Breast epithelium (tissue), 4 donors: ENCODE measurements at regions not wholly inside any gene's neighbourhood (a gene's known extent, or its start where the extent isn't known, plus 50 kb on each side); places are given as distances from the start of the nearest gene placed in this dataset.
"Not testable (repeated sequence)": the region's sequence is repeated elsewhere in the genome, so short reads cannot be mapped to it uniquely, and the experiment has no call there.

ENCODE experiments used
- DNase-seq, 2 donors: peaks; one replicate each; pipeline ENCODE4 v3.0.0-alpha.2; 2019; ENCODE audit warnings: low spot score in 2 of 2
- H3K27ac ChIP-seq, 2 donors: fragments of 200-600 bp; sonication (generic) in 1 of 2; one replicate each; pipeline ENCODE4 v1.5.1; 2016 to 2019; ENCODE audit warnings: mild to moderate bottlenecking in 1 of 2
- H3K27me3 ChIP-seq, 2 donors: fragments of 200-600 bp; sonication (generic) in 1 of 2; one replicate each; pipeline versions ENCODE4 v1.5.1 to v1.6.0; 2017 to 2019; ENCODE audit warnings: control low read depth in 1 of 2, mild to moderate bottlenecking in 1 of 2
- H3K36me3 ChIP-seq: fragments of 200-600 bp; one replicate; pipeline ENCODE4 v1.5.1; 2019
- H3K4me1 ChIP-seq, 2 donors: fragments of 200-600 bp; sonication (generic); one replicate each; pipeline ENCODE4 v1.5.1; 2016 to 2019; ENCODE audit warnings: control low read depth in 1 of 2
- H3K4me3 ChIP-seq, 3 donors: fragments of 200-600 bp; sonication (generic); 1 replicate in 2 of 3; 2 replicates in 1 of 3; pipeline ENCODE4 v1.5.1; 2016 to 2019; ENCODE audit warnings: mild to moderate bottlenecking in 3 of 3, moderate library complexity in 2 of 3
- H3K9me3 ChIP-seq, 2 donors: fragments of 200-600 bp; sonication (generic) in 1 of 2; one replicate each; pipeline ENCODE4 v1.5.1; 2016 to 2019; ENCODE audit warnings: control low read depth in 1 of 2
- CTCF ChIP-seq, 3 donors: fragments of 450-650 bp; IDR thresholded peaks; one replicate each; pipeline ENCODE4 v1.5.1; 2016 to 2017; ENCODE audit warnings: antibody characterized with exemption in 3 of 3, mild to moderate bottlenecking in 3 of 3, moderate library complexity in 3 of 3
- POLR2A ChIP-seq: fragments of 450-650 bp; IDR thresholded peaks from one replicate; pipeline ENCODE4 v1.6.1; 2016; ENCODE audit warnings: antibody characterized with exemption, mild to moderate bottlenecking, moderate library complexity
- POLR2AphosphoS5 ChIP-seq, 3 donors: sonication (generic); formaldehyde crosslinking; IDR thresholded peaks; one replicate each; pipeline ENCODE4 v1.6.1; 2017; ENCODE audit warnings: antibody characterized with exemption in 3 of 3
- intact Hi-C: fragments of 100-400 bp; cut with DNase I; formaldehyde crosslinking; loops from one replicate; pipeline ENCODE4 v1.15.1; 2023; ENCODE audit warnings: low total_unique reads

DNA sequence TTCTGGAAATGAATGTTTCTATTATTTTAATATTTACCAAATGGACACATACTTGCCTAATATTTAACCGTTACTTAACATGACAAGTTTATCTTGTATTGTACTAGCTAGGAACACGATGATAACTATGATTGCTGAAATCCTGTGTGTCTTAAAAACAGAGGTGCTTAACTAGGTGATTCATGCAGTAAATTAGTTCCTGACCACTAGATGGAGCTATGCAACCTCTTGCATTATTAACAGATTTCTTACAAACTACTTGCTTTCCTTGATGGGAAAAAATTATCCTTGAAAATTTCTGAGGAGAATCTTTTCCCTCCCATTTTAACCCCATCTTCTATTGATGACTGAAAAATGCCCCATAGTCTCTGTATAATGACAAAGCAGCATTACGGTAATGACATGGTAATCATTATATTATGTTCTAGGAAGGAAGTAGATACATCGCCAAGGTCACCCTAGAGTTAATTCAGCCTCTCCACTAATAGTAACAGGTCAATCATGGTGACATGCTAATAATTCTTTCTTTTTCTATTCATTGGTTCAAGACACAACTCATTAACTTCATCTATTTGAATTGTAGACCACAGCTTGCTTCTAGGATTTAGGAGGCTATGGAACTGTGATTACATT, 844.2 kb downstream of the RAPGEF2 start:
- intact Hi-C loops, result no loop called here
- DNase-seq, result no peak

GRCh38 chr4:159950707-159951106, 847.8 kb downstream of the RAPGEF2 start:
- Histone ChIP-seq H3K27ac (no peak overlapping the region), H3K9me3 (no peaks in the 10 kb centered on the region), H3K4me1 (no peaks in the 10 kb centered on the region), H3K4me3 (no peak overlapping the region), H3K27me3 (no peaks in the 10 kb centered on the region), H3K36me3 (no peaks in the 10 kb centered on the region)
- intact Hi-C loops, result no loop called here
- DNase-seq, result no peak
- TF ChIP-seq CTCF (IDR thresholded peaks at IDR 0.05), result no peak
- TF ChIP-seq POLR2A, result no peak
- TF ChIP-seq POLR2AphosphoS5 (IDR thresholded peaks at IDR 0.05), result no peak

More for the DNA sequence above, 844.2 kb downstream of the RAPGEF2 start:
- Histone ChIP-seq H3K27me3 (no peaks in the 10 kb centered on the region), H3K9me3 (no peaks in the 10 kb centered on the region), H3K27ac (no peak overlapping the region), H3K4me1 (no peaks in the 10 kb centered on the region), H3K4me3 (no peak overlapping the region), H3K36me3 (no peaks in the 10 kb centered on the region)
- TF ChIP-seq POLR2AphosphoS5 (IDR thresholded peaks at IDR 0.05) (no peak), CTCF (IDR thresholded peaks at IDR 0.05) (peak; percentile 15 to 54 (median 49))

GRCh38 chr4:159966746-159967145, 863.9 kb downstream of the RAPGEF2 start:
- DNase-seq, result no peak
- TF ChIP-seq POLR2AphosphoS5 (IDR thresholded peaks at IDR 0.05) (no peak), CTCF (IDR thresholded peaks at IDR 0.05) (no peak), POLR2A (no peak)
- Histone ChIP-seq H3K27me3 (no peaks in the 10 kb centered on the region), H3K36me3 (no peaks in the 10 kb centered on the region), H3K27ac (no peak overlapping the region), H3K9me3 (no peaks in the 10 kb centered on the region), H3K4me1 (no peaks in the 10 kb centered on the region), H3K4me3 (no peak overlapping the region)
- intact Hi-C loops, result no loop called here

GRCh38 chr4:159976871-159977482, 874.1 kb downstream of the RAPGEF2 start:
- H3K9me3 ChIP-seq, intact Hi-C loops, H3K27ac ChIP-seq, DNase-seq, H3K27me3 ChIP-seq, H3K4me3 ChIP-seq, H3K36me3 ChIP-seq, H3K4me1 ChIP-seq: not testable (repeated sequence)

DNA sequence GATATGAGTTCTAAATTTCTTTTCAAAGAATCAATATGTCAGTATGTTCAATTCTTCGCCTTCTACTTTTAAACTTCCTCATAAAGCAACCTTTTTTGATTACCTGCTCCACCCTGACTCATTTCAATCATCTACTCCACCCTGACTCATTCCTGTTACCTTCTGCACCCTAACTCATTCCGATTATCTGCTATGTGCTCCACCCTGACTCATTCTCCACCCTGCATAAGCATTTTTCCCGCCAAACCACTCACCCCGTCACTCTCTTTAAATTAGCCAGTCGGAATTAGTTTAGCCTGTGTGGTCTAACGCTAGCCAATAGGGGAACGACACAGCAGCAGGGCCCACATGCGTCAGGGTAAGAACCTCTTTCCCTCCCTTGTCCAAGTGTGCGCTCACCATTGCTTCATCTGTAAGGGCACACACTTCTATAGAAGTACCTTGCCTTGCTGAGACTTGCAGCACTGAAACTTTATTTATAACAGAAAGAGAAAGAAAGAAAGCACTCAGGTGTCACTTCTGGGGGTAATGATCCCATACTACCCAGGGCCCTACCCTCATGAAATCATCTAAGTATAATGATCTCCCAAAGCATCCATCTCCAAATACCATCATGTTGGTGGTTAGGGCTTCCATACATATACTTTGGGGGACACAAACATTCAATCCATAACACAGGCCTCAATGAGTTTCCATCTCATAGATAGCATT, 875.2 kb downstream of the RAPGEF2 start:
- intact Hi-C loops, result no loop called here
- TF ChIP-seq POLR2A (no peak), POLR2AphosphoS5 (IDR thresholded peaks at IDR 0.05) (no peak)
- H3K9me3 ChIP-seq, result peaks cover 0 to 2% of the 10 kb centered on the region in 2 donors
- no peak overlapping the region for H3K27ac ChIP-seq
- H3K4me1 ChIP-seq, result no peaks in the 10 kb centered on the region
- DNase-seq, result no peak
- no peak overlapping the region for H3K4me3 ChIP-seq
- H3K36me3 ChIP-seq, result no peaks in the 10 kb centered on the region
- H3K27me3 ChIP-seq, result no peaks in the 10 kb centered on the region

- H3K36me3 ChIP-seq, result no peaks in the 10 kb centered on the region
- H3K4me1 ChIP-seq, result no peaks in the 10 kb centered on the region
- intact Hi-C loops, result no loop called here
- no peaks in the 10 kb centered on the region for H3K27me3 ChIP-seq
- DNase-seq, result no peak
- H3K27ac ChIP-seq, result no peak overlapping the region
- H3K4me3 ChIP-seq, result no peak overlapping the region
- TF ChIP-seq CTCF (IDR thresholded peaks at IDR 0.05) (no peak), POLR2AphosphoS5 (IDR thresholded peaks at IDR 0.05) (no peak), POLR2A (no peak)
- no peaks in the 10 kb centered on the region for H3K9me3 ChIP-seq
Measured at GRCh38 chr4:159979351-159979750, 876.5 kb downstream of the RAPGEF2 start.
